ENCODE measurements at regions not wholly inside any gene's neighbourhood (a gene's known extent, or its start where the extent isn't known, plus 50 kb on each side); places are given as distances from the start of the nearest gene placed in this dataset.

GRCh38 chr20:3307725-3308124 is 68.7 kb upstream of the SLC4A11 start:
- peaks cover 9 to 14% of the 10 kb centered on the region in 2 donors for H3K36me3 ChIP-seq (replicated peaks in 1 of 2; ENCODE audit: insufficient read depth in 1 of 2, low read depth in 2 of 2)
- no peak for DNase-seq
- intact Hi-C loops (cut with DNase I) = no loop called here
- no peak overlapping the region for H3K4me3 ChIP-seq
- no peak overlapping the region for H3K27ac ChIP-seq
- no peak for ATAC-seq
- 87 to 100% methylated on average over 2 of the region's 2 CpGs for WGBS, 2 donors
- H3K9me3 ChIP-seq = no peaks in the 10 kb centered on the region
- TF ChIP-seq CTCF (IDR thresholded peaks at IDR 0.05) (no peak), POLR2A (IDR thresholded peaks at IDR 0.05) (no peak)
- peaks cover 3% of the 10 kb centered on the region for H3K4me1 ChIP-seq
- H3K27me3 ChIP-seq = no peaks in the 10 kb centered on the region

DNA sequence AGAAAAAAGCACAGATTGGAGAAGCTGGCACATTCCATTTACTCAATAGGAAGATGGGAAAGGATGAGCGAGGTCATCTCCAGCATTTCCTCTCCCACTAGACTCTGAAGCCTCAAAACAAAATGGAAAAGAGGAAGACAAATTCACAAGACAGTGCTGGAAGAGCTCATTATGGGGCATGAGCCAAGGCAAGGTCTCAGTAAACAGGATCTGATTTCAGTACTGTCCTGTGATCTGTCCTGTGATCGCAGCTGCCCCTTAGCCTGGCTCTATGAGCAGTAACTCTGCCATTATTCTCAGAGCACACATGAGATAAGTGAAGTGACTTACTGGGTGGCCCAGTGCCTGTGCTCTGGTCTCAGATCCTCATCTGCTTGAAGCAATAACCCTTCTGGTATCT is 68.1 kb upstream of the SLC4A11 start:
- intact Hi-C loops (cut with DNase I) = no loop called here
- Histone ChIP-seq H3K27ac (no peak overlapping the region), H3K4me3 (no peak overlapping the region), H3K9me3 (no peaks in the 10 kb centered on the region), H3K27me3 (no peaks in the 10 kb centered on the region), H3K36me3 (replicated peaks in 1 of 2; ENCODE audit: insufficient read depth in 1 of 2, low read depth in 2 of 2) (peaks cover 9 to 14% of the 10 kb centered on the region in 2 donors), H3K4me1 (no peaks in the 10 kb centered on the region)
- WGBS, 2 donors = 83 to 93% methylated on average over 2 of the region's 2 CpGs
- TF ChIP-seq POLR2A (IDR thresholded peaks at IDR 0.05) (no peak), CTCF (IDR thresholded peaks at IDR 0.05) (no peak)
- ATAC-seq = no peak
- no peak for DNase-seq

DNA sequence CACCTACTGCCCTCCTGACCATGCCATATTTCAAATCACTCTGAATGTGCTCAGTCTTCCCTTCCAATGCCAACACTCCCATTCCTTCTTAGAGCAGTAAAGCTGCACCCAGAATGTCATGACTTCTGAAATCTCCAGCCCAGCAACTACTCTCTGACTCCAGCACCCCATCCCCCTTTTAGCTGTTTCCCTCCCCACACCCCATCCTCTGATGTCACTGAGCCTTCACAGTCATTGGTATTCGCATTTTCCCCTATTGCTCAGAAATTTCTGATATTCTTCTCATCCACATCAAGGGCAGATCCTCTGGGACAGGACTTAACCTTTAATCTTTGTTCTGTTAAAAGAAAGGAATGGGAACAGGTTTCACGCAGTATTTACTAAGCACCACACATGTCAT is 67.1 kb upstream of the SLC4A11 start:
- TF ChIP-seq POLR2A (IDR thresholded peaks at IDR 0.05) (no peak), CTCF (IDR thresholded peaks at IDR 0.05) (no peak)
- H3K36me3 ChIP-seq (replicated peaks in 1 of 2; ENCODE audit: insufficient read depth in 1 of 2, low read depth in 2 of 2) = peaks cover 9 to 10% of the 10 kb centered on the region in 2 donors
- DNase-seq (no peak), ATAC-seq (no peak)
- WGBS, 2 donors = 94 to 99% methylated on average over 2 of the region's 2 CpGs
- H3K4me1 ChIP-seq = no peaks in the 10 kb centered on the region
- H3K9me3 ChIP-seq = no peaks in the 10 kb centered on the region
- H3K4me3 ChIP-seq = no peak overlapping the region
- intact Hi-C loops (cut with DNase I) = no loop called here
- no peak overlapping the region for H3K27ac ChIP-seq
- H3K27me3 ChIP-seq = no peaks in the 10 kb centered on the region

- intact Hi-C loops (cut with DNase I) = no loop called here
- Histone ChIP-seq H3K9me3 (no peaks in the 10 kb centered on the region), H3K36me3 (replicated peaks in 1 of 2; ENCODE audit: insufficient read depth in 1 of 2, low read depth in 2 of 2) (peaks cover 9 to 10% of the 10 kb centered on the region in 2 donors), H3K4me1 (no peaks in the 10 kb centered on the region), H3K27ac (no peak overlapping the region), H3K4me3 (no peak overlapping the region), H3K27me3 (no peaks in the 10 kb centered on the region)
- ATAC-seq (no peak), DNase-seq (no peak)
- TF ChIP-seq POLR2A (IDR thresholded peaks at IDR 0.05) (no peak), CTCF (IDR thresholded peaks at IDR 0.05) (no peak)
- 85 to 89% methylated on average over 4 of the region's 4 CpGs for WGBS, 2 donors
These were observed 65.5 kb upstream of the SLC4A11 start for GRCh38 chr20:3304456-3304855.

DNA sequence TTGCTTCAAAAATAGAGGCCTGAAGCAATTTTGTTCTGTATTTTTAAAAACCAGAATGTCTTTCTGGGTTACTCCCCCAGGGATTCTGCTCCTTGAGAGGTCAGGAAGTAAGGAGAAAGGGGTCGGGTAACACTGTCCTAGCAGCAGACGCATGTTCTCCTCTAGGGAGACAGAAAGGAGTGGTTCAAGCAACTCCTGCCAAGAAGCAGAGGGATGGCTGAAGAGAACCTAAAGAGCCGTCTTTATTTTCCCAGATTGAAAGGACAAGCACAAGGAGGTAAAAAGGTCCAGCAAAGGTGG is 58.0 kb upstream of the SLC4A11 start:
- peaks cover 0 to 9% of the 10 kb centered on the region in 2 donors for H3K36me3 ChIP-seq (replicated peaks in 1 of 2; ENCODE audit: insufficient read depth in 1 of 2, low read depth in 2 of 2)
- no peaks in the 10 kb centered on the region for H3K9me3 ChIP-seq
- no peak for TF ChIP-seq POLR2A (IDR thresholded peaks at IDR 0.05)
- no peak for TF ChIP-seq CTCF (IDR thresholded peaks at IDR 0.05)
- no peak overlapping the region for H3K4me3 ChIP-seq
- H3K27ac ChIP-seq = no peak overlapping the region
- H3K4me1 ChIP-seq = no peaks in the 10 kb centered on the region
- intact Hi-C loops (cut with DNase I) = no loop called here
- H3K27me3 ChIP-seq = no peaks in the 10 kb centered on the region
- ATAC-seq (no peak), DNase-seq (no peak)
- WGBS, 2 donors = 77% methylated on average over 3 of the region's 3 CpGs

Measured in body of pancreas (tissue), 4 donors.